Fibroblast of pulmonary artery (primary cell): ENCODE measurements at regions not wholly inside any gene's neighbourhood (a gene's known extent, or its start where the extent isn't known, plus 50 kb on each side); places are given as distances from the start of the nearest gene placed in this dataset.
A peak's percentile ranks its signal among the peaks of the same experiment; 100 is the strongest.

Source experiments
- DNase-seq: peaks from one replicate; pipeline ENCODE4 v3.0.0-alpha.2; 2010; ENCODE audit warnings: low read depth
- H3K4me3 ChIP-seq: replicated peaks from 2 replicates; pipeline ENCODE4 v1.5.1; 2011; ENCODE audit warnings: low read depth, mild to moderate bottlenecking, control low read depth, low read length, moderate library complexity
- TF ChIP-seq, protein P1 (sequence below): IDR thresholded peaks from 2 replicates; pipeline ENCODE4 v1.5.1; 2011; ENCODE audit warnings: mild to moderate bottlenecking, control low read depth, low read length, inconsistent platforms; ENCODE audit errors: missing control alignments

DNA sequence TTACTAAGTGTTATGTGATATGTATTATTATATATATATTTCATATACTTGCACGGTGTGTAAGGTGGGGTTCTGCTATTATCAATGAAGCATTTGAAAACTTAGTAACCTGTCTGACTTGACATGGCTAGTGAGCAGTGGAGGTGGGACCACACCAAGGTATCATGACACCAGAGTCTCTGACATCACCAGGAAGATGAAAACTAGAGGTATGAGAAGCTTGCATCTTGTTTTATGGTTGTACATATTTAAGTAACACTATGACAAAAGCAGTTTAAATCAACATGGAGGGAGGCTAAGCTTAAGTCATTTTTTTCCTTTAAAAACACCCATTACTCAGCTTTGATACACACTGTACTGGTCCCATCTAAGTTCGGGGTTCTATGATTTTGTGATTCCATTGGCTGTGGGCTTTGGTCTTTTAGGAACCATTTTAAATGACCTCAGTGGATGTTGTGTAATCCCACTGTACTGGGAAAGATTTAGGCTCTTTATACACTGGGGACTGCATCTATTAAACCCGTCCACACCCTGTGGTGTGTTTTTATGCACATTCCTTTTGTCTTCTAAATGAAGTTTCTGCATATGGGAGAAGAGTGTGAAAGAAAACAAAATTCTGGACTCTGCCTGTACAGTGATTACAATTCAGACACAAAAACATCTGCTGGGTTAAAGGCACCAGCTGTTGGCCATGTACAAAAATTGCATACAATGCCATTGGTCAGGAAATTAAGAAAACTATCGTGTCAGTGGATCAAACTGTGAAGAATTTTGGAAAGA, 570.6 kb downstream of the SPRY1 start:
- TF ChIP-seq, protein P1, sequence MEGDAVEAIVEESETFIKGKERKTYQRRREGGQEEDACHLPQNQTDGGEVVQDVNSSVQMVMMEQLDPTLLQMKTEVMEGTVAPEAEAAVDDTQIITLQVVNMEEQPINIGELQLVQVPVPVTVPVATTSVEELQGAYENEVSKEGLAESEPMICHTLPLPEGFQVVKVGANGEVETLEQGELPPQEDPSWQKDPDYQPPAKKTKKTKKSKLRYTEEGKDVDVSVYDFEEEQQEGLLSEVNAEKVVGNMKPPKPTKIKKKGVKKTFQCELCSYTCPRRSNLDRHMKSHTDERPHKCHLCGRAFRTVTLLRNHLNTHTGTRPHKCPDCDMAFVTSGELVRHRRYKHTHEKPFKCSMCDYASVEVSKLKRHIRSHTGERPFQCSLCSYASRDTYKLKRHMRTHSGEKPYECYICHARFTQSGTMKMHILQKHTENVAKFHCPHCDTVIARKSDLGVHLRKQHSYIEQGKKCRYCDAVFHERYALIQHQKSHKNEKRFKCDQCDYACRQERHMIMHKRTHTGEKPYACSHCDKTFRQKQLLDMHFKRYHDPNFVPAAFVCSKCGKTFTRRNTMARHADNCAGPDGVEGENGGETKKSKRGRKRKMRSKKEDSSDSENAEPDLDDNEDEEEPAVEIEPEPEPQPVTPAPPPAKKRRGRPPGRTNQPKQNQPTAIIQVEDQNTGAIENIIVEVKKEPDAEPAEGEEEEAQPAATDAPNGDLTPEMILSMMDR: no peak
- no peak for DNase-seq
- no peak overlapping the region for H3K4me3 ChIP-seq

DNA sequence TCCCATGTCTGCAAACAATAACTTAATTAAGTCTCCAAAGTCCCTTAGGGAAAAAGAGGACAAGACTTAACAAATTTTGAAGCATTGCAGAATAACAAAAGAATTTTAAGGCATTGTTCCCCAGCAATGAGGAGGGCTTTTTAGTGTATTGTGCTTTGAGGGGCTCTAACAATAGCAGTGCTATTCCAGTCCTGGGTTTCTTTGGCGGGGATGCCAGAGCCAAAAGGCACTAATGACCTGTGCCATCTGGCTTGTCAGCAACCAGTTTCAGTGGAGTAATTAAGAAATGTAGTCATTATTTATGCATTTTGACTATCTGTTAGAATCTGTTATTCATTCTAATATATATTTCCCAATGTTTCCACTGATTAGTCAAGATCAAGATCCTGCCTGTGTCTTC, 575.4 kb downstream of the SPRY1 start:
- H3K4me3 ChIP-seq: no peak overlapping the region
- TF ChIP-seq, protein P1: no peak
- no peak for DNase-seq

DNA sequence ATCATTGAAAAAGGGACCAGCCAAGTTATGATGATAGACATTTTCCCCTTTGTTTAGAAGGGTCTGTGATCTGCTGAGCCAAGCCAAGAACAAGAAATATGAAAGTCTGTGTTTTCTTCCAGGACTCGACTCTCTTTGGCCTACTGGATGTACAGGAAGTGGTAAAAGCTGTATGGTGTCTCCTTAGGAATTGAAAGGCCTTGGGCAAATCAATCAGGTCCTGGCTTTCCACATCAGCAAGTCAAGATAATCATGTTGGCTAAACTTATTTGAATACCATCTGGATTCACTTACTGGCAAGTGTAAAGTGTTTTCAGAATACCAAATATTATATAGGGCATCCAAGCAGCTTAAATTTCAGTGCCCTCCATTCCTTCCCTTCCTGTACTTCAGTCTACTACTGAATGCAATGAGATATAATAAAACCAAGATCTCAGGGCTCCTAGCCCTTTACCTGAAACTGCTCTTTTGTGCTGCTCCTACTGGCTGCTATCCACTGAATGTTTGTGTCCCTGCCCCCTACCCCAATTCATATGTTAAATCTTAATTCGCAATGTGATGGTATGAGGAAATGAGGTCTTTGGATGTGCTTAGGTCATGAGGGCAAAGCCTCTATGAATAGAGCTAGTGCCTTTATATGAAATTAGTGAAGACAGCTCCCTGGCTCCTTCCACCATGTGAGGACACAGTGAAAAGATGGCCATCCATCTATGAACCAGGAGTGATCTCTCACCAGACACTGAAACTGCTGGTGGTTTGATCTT, 578.0 kb downstream of the SPRY1 start:
- TF ChIP-seq, protein P1: no peak
- no peak overlapping the region for H3K4me3 ChIP-seq
- no peak for DNase-seq

DNA sequence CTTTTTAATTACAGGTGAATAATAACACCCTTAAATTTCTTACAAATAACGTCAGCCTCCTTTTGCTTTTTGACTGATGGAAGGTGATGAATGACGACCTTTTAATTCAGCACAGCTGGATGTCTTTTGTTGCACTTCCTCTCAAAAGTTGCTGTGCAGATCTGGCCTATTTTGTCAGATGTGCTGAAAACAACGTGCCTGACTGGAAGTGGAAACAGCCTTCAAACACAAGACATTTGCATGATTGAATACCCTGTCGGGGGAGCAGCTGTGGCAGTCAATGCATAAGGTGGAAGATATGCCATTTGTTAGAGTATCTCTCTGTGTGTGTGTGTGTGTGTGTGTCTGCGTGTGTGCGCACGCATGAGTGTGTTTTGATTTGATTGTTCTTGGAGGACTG, 579.7 kb downstream of the SPRY1 start:
- peak; percentile 56 for DNase-seq

DNA sequence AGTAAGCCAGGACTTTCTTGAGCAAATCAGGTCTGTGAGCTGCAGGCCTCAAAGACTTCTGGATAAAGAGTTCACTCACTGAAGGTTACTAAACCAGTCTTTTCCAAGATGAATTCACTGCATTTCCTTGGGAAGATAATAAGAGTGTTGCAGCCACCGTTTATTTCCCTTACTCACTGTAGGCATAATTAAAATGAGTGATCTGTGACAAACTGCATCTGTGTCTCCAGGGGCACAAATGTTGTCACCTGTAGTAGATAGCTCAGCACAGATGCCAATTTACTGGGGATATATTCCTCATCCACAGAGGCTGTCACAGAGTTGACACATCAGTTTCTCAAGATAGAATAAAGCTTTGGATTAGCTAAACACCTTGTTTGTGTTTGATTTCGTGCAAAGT, 580.2 kb downstream of the SPRY1 start:
- TF ChIP-seq, protein P1: no peak
- DNase-seq: no peak

More for the DNA sequence above, 579.7 kb downstream of the SPRY1 start:
- no peak overlapping the region for H3K4me3 ChIP-seq
- TF ChIP-seq, protein P1: no peak

DNA sequence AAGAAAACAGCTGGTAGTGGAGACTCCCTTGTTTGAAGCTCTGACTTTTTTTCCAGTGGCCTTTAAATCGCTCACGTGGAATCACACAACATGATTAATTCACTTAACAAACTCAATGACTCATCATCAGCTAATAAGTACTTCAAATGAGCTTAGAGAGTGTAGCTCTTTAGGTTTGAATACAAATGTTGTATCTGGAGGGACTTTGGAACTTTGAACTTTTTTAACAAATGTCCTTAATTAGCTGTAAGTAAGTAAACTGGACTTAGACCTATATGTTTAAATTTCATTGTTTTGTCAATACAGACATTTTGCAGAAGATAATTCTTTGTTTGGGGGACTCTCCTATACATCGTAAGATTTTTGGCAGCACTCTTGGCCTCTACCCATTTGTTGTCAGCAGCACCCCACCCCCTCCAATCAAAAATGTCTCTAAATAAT, 581.1 kb downstream of the SPRY1 start:
- DNase-seq: no peak
- TF ChIP-seq, protein P1: no peak

More for the DNA sequence above, 580.2 kb downstream of the SPRY1 start:
- no peak overlapping the region for H3K4me3 ChIP-seq

More for the DNA sequence above, 581.1 kb downstream of the SPRY1 start:
- no peak overlapping the region for H3K4me3 ChIP-seq
